GM04503 (cell line): ENCODE measurements at regions not wholly inside any gene's neighbourhood (a gene's known extent, or its start where the extent isn't known, plus 50 kb on each side); places are given as distances from the start of the nearest gene placed in this dataset.
"Not testable (repeated sequence)": the region's sequence is repeated elsewhere in the genome, so short reads cannot be mapped to it uniquely, and the experiment has no call there.

Experiments
- DNase-seq: peaks from one replicate; pipeline ENCODE4 v3.0.0-alpha.2; 2012; ENCODE audit warnings: low read depth

- DNase-seq, result no peak
Observed at GRCh38 chr20:12458241-12458640, 540.5 kb downstream of the BTBD3 start.

DNA sequence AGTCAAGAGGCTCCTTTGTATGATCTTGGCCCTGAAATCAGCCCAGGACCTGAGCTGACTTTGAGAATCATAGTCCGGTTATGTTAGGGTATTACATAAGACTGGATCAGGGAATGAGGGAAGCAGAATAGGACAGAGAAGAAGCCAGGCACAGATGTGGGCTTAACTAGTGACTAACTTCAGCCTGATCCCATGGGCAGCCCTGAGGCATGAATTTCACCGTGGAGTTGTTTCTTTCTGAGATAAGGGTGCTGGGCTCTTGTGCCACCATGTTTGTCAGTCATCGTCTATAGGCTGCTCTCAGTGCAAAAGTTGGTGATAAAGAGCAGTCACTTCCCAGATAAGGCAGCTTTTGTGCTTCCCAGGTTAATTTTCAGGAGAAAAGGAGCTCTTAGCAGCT, 544.7 kb upstream of the SPTLC3 start:
- DNase-seq, result no peak

GRCh38 chr20:12466915-12467314, 541.9 kb upstream of the SPTLC3 start:
- no peak for DNase-seq

DNA sequence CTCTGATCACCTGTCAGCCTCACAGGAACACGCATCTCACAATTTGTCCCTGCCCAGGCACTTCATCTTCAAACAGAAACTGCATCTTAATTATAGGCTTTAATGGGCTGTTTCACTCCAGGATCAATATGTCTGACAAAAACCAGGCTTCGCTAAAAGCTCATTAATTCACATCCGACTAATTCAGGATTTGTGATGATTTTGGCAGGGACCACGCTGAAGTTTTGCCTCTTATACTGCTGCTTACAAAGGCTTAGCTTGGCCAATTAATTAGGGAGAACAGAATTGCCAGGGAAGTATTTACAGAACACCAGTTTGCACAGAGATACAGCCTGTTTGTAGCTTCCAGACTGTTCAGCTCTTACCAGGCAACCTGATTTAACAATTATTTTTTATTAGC, 541.0 kb upstream of the SPTLC3 start:
- DNase-seq, result no peak

DNA sequence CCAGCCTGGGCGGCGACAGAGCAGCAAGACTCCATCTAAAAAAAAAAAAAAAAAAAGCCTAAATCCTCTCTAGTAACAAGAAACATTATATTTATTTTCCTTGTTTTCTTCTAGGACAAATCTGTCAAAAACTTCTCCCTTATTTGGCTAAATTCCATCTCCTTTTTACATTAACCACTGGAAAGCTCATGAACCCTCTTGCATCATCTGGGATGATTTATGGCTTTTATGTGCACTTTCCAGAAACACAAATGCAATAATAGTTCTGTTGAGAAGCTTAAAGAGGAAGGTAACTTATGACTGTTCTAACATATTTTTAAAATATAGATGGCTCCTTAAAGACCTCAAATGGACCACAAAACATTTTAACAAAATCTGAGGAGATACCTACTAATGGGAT, 526.1 kb upstream of the SPTLC3 start:
- DNase-seq, result no peak

GRCh38 chr20:12502443-12502842, 506.3 kb upstream of the SPTLC3 start:
- no peak for DNase-seq

- no peak for DNase-seq
Observed at GRCh38 chr20:12504779-12505178, 504.0 kb upstream of the SPTLC3 start.

GRCh38 chr20:12511499-12511898, 497.3 kb upstream of the SPTLC3 start:
- DNase-seq, result no peak

DNA sequence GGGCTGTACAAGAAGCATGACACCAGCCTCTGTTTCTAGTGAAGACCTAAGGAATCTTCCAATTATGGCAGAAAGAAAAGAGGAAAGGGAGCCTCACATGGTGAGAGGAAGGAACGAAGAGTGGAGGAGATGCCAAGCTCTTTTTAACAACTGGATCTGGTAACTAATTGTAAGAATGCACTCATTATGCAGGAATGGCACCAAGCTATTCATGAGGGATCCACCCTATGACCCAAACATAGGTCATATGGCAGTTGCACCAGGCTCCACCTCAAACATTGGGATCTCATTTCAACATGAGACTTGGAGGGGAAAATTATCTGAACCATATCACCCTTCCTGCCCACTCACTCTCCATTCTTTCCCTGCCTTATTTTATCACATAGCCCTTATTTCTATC, 496.0 kb upstream of the SPTLC3 start:
- DNase-seq, result no peak

DNA sequence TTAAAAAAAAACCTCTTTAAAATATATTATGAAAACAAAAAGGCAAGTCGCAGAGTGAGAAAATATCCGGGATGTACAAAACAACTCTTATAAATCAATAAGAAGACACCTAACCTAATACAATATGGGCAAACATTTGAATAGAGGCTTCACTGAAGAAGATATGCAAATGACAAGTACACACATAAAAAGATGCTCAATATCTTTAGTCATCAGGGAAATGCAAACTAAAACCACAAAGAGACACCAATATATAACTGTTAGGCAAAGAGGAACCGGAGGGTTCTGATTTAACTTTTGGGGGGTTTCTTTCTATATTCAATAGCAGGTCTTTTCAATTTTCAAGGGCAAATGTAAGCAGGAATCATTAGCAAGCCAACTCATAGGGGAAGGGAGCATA, 480.7 kb upstream of the SPTLC3 start:
- no peak for DNase-seq

- DNase-seq, result no peak
Observed at GRCh38 chr20:12528591-12529041, 480.2 kb upstream of the SPTLC3 start.

DNA sequence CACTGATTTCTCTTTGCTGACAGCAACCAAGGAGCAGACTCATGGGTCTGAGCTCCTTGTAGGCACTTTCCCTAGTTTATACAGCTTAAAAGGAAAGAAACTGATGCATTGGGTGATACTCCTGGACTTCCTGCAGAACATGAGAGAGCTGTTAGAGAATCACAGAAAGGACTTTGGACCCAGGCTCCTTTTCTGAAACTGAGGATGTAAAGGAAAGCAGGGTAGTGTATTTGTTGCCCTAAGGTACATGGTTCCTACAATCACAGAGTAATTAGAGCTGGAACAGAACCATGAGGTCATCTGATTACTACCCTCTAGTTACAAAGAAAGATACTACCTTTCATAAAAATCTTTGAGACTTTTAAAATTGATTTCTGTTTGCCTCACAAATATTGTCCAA, 477.1 kb upstream of the SPTLC3 start:
- no peak for DNase-seq

DNA sequence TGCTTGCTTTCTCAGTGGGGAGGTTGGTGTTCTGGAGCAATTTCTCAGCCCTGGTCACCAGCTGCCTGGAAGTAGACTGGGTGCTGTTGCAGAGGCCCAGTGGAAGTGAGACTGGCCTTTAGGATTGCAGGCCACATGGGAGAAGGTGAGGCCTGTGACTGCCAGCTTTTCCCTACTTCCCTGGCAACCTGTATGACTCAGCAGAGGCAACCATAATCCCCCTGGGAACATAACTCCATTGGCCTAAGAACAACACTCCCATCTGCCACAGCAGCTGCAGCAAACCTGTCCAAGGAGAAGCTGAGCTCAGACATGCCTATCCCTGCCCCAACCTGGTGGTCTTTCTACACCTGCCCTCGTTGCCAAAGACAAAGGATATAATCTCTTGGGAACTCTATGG, 473.5 kb upstream of the SPTLC3 start:
- no peak for DNase-seq

DNA sequence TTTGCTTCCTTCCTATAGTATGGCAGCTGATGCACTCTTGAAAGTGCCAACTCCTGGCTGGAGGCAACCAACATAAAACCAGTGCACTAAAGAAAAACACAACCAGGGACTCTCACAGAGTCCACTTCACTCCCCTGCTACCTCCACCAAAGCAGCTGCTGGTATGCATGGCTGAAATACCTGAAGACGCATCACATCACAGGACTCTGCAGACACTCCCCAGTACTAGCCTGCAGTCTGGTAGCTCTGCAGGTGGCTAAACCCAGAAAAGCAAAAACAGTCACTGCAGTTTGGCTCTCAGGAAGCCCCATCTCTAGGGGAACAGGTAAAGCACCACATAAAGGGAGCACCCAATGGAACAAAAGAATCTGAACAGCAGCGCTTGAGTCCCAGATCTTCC, 473.0 kb upstream of the SPTLC3 start:
- no peak for DNase-seq

- no peak for DNase-seq
Observed at GRCh38 chr20:12554426-12554825, 454.3 kb upstream of the SPTLC3 start.

GRCh38 chr20:12555369-12555768, 453.4 kb upstream of the SPTLC3 start:
- no peak for DNase-seq

DNA sequence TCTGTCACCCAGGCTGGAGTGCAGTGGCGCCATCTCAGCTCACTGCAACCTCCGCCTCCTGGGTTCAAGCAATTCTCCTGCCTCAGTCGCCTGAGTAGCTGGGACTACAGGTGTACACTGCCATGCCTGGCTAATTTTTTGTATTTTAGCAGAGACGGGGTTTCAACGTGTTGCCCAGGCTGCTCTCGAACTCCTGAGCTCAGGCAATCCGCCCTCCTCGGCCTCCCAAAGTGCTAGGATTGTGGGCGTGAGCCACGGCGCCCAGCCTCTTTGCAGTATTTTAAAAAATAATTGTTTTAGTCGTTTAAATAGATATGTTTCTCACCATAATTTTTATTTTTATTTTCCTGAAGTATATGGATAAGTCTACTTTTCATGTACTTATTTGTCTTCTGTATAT, 452.9 kb upstream of the SPTLC3 start:
- DNase-seq, result not testable (repeated sequence)

GRCh38 chr20:12557224-12557623, 451.5 kb upstream of the SPTLC3 start:
- no peak for DNase-seq

DNA sequence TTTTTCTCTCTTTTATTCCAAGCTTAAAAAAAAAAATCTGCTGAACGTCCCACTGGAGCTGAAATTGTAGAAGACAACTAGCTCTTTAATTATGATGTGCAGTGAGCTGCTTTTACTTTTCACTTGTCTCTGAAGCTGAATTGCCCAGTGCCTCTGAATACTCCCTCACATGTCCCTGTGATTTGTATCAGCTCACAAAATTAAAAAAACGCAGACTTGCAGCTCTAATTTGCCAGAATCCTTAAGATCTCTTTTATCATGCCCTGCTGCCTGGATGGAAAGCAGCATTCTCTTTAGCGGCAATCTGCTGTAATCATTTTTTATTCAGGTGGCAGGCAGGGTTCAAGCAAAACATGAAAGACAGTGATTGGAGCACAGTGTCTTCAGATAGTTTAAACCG, 443.8 kb upstream of the SPTLC3 start:
- no peak for DNase-seq

DNA sequence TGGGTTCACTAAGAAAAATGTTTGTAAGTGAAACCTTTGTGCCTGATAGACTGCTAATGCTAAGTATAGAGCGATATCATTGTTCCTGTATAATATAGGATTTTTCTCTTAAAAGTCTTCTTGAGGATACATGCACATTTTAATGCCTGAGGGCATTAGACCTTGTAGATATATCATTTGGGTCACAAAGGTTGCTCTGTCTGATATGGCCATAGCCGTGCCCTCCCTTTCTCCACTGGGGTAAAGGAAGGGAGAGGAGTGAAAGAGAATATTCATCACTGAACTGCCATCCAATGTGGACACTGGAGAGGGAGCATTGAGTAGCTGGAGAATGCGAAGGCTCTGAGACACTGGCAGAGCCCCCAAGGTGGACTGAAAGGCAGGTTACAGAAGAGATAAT, 442.2 kb upstream of the SPTLC3 start:
- DNase-seq, result no peak

GRCh38 chr20:12570371-12570770, 438.4 kb upstream of the SPTLC3 start:
- no peak for DNase-seq

GRCh38 chr20:12573442-12573841, 435.3 kb upstream of the SPTLC3 start:
- no peak for DNase-seq

- DNase-seq, result no peak
Observed at GRCh38 chr20:12575352-12576095, 433.2 kb upstream of the SPTLC3 start.

DNA sequence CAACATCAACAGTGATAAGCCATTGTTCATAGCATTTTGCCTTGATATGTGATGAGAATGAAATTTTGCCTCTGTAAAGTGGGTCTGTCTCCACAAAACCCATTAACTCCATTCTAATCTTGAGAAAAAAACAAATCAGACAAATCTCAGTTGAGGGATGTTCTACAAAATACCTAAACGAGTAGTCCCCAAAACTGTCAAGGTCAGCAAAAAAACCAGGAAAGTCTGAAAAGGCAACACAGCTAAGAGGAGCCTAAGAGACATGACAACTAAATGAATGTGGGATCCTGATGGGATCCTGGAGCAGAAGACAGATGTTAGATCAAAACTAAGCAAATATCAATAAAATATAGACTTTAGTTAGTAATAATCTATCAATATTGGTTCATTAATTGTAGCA, 431.6 kb upstream of the SPTLC3 start:
- no peak for DNase-seq
